HG03457 (cell line): ENCODE measurements at regions not wholly inside any gene's neighbourhood (a gene's known extent, or its start where the extent isn't known, plus 50 kb on each side); places are given as distances from the start of the nearest gene placed in this dataset.

Source experiments
- ATAC-seq: cut with Tn5 transposase; IDR thresholded peaks from one replicate; pipeline ENCODE4 v1.9.1; 2021; ENCODE audit warnings: moderate number of reproducible peaks; ENCODE audit not compliant: unreplicated experiment

DNA sequence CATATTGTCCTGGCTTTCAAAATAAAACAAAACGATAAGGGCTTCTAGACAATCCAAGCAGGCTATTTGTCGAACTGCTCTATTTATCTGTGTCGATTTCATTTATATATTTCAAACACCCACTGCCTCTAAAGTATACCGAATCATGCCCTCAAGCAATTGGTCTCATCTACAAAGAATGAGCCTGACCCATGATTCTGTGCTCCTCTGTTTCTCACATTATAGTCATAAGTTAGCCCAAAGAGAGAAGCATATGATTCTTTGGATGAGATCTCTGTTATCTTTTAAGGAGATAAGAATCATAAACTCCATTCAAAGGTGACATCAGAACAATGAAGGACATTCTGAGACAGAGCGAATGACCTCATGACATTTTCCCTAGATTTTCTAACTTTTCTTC, 191.1 kb downstream of the MAP2K6 start:
- no peak for ATAC-seq

DNA sequence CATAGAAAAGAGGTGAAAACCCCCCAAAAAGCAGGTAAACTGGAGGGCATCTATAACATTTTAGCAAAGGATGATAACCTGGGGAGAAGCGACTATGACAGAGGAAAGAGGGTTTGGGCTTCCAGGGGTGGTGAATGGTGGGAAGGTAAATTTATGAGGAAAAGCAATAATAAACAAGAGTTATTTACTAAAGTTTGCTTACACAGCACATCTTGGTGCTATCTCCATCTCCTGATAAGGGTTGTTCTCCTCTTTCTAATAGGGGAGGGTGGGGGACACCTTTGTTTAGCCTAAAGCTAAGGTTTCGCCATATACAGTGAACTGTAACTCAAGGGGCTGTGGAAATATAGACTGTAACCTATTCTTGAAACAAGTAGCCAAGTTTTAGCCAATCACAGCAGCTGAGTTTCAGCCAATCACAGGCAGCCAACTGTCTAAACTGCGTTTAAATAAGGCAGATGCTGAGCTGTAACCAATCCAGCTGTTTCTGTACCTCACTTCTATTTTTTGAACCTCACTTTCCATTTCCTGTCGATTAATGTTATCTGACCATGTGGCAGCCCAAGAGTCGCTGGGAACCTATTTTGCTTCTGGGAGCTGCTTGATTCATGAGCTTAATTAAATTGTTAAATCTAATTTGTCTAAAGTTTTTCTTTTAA, 191.8 kb downstream of the MAP2K6 start:
- no peak for ATAC-seq

DNA sequence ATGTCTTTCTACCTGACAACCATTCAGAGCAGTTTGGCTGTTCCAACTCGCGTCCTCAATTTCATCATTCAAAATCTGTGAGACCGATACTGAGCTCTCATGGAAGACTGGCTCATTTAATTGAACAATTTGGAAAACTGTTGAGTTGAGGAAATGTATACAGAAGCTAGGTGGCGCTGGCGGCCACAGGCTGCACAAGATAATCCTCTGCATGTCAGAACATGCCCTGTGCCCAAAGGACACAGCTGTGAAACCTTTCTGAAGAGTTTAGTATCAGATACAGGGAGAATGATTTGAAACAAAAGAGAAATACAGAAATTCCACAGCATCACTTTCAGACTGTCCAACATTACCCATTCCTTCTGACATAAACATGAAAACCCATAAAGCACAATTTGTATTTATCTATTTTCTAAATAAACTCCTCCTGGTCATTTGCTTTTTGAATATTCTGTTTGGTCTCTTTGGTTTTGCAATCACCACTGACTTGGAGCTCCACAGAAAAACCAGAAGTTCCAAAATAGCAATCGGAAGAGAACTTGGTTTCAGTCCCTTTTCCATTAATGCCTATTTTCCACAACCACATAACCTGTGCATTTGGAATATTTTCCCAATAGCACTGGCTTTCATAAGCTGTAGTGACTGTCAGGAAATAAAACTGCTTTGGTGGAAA, 192.8 kb downstream of the MAP2K6 start:
- peak; percentile 86 for ATAC-seq

DNA sequence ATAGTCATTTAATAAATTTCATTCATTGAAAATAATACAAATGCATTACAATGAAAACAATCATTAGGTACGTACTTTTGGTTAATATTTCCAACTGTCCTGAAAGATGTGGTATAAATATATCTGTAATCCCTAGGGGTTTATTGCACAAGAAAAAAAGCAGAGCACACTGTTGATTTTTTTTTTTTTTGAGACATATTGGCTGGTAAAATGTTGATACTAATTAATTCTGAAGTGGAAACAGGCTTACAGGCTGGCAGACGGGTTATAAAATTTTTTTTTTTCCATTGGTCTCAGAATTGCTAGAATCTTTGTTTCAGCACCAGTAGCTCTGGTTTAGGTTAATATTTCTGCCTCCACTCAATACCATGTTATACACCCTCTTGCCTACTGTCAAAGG, 193.6 kb downstream of the MAP2K6 start:
- no peak for ATAC-seq

DNA sequence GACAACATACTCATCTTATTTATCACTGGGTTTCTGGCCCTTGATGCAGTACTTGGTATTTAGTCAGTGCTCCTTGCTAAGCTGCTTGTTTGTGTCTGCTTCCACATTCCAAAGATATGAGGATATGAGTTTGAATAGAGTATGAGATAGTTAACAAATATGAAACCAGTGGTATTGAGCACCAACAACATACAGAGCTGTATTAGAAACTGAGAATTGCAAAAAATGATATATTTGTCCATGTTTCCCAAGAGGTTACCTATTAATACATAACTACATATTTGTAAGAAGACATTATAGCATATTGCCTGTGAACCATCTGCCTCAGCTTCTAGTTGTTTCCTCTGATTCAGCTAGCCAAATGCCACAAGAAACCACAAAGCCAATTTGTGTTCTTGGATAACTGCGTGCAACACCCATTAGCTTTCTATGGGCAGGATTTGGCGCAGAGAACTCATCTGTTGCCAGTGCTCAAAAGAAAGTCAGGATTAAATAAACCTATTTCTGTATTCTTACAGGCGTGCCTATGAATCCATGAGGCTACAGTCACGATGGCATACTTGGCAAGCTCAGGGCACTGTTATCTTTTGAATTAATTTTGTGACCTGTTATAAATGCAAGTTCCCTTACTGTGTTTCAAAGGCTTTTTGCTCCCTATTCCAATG, 194.4 kb downstream of the MAP2K6 start:
- ATAC-seq, result no peak

DNA sequence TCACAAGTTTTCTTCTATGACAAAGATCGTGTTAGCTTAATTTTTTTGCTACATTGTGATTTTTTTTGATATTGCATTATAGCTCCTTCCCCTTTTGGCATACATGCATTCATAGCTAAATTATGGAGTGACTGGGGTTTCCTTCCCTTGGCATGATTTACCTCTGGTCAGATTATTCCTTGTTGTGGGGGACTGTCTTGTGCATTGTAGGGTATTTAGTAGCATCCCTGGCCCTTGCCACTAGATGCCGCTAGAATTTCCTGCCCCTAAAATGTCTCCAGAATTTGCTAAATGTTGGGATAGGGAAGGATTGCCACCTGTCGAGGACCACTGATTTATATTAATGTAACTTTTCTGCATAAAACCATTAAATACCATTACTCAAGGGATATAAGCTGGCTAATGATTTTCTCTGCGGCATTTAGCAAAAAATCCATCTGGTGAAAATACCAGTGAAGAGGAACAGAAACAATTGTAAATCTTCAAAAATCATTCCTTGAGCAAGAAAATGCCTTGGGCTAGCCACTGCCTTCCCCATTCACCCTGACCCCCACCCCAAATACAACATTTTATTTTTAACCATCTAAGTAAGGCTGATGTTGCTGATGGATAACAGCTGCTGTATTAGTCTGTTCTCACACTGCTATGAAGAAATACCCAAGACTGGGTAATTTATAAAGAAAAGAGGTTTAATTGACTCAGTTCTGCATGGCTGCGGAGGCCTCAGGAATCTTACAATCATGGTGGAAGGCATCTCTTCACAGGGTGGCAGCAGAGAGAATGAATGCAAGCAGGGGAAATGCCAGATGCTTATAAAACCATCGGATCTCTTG, 195.2 kb downstream of the MAP2K6 start:
- no peak for ATAC-seq

DNA sequence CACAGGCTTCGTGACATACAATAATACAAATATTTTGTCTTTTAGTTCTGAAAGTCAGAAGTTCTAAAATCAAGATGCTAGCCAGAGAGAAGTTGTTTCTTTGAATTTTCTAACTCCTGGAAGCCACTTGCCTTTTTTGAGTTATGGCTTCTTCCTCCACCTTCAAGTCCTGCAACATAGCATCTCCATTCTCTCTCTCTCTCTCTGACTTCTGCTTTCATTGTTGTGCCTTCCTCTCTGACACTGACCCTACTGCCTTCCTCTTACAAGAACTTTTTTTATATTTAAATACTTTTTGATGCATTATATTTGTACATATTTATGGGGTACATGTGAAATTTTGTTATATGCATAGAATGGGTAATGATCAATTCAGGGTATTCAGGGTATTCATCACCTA, 205.9 kb downstream of the MAP2K6 start:
- no peak for ATAC-seq

DNA sequence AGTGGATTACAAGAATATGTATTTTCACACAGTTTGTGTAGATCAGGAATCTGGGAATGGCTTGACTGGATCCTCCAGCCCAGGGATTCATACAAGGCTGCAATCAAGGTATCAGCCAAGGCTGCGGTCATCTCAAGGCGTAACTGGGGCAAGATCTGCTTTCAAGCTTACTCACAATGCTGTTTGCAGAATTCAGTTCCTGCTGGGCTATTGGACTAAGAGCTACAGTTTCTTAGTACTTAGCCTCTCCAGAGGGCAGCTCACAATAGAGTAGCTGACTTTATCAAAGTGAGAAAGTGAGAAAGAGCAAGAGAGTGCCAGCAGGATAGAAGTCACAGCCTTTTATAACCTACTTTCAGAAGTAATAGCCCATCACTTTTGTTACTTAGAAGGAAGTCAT, 211.0 kb downstream of the MAP2K6 start:
- ATAC-seq, result no peak

DNA sequence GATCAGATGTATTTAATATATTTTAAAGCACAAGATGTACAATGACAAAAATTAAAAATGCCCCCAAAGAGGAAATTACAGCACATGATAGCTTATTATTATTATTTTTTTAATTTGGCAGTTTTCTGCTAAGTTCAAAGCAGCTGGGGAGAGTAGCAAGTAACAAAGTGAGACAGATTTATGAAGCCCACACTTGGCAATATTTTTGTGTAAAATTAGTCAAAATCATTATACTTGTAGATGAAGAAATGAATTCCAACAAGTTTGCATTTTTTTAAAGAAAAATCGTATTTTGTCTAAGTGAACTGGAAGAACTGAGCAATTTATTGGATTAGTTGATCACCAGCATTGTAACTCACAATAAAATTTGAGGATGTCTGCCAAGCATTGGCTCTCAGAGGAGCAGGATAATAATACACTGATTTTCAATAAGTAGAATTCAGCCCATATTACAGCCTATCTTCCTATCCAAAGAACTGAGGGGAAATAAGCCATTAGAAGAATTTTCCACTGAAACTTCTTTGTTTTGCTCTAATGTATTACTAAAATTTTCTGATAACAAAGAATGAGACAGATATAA, 215.6 kb downstream of the MAP2K6 start:
- ATAC-seq, result no peak

DNA sequence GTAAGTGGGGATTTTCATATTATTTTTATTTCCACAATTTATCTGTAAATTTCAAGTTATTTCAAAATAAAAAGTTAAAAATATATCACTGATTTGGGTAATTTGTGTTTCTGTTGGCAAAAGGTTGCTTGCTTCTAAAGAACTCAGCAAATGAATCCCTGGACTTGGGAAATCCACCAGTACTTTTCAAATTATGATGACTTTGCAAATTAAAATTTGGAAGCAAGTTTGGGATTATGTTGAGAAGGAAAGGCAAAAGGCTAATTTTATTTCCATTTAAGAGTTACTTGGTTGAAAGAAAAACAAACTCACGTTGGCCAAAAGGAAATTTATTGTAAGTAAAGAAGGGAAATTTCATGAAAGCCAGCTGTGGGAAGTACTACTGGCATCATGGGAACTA, 220.3 kb downstream of the MAP2K6 start:
- no peak for ATAC-seq

DNA sequence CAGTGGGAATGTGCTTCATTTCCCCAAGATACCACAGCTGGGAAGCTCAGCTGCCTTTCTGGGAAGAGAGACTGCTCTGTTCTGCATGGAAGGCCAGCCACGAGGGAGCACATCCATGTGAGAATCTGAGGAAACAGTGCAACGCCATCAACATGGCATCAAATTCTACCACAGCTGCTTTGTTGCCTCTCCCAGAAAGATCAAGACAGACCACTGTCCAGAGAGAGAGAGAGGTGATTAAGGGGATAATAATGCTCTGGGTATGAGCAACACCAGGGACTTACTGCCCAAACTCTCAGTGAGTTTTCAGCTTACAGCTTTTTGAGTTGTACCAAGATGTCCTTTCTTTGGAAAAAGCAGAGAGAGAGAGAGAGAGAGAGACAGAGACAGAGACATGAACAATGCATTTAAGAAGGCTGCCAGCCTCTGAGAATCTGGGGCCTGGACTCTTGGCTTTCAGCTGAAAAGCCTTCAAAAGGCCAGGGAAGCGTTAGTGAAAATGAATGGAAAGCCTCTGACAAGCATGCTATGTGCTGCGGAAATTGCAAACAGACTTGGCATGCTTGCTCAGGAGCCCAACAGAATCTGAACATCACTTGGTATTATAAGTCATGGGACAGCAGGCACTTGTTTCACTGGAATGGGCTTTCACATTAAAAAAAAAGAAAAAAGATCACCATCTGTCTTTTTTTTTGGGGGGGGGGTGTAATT, 223.1 kb downstream of the MAP2K6 start:
- ATAC-seq, result no peak

DNA sequence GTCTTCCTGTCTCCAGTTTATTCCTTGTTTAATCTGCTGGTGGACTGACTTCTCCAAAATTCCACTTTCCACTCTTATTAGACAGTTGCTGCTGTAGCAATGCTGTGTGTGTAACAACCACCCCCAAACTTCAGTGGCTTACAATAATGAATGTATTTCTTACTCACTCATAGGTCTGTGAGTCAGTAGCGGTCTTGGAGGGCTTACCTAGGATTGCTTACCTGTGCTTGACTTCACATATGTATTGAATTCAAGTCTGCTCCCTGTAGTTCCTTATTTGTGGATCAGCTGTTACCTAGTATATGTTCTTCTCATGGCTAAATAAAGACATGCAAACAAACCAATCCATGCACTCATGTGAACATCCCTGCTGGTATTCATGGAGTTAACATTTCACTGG, 224.6 kb downstream of the MAP2K6 start:
- ATAC-seq, result no peak

DNA sequence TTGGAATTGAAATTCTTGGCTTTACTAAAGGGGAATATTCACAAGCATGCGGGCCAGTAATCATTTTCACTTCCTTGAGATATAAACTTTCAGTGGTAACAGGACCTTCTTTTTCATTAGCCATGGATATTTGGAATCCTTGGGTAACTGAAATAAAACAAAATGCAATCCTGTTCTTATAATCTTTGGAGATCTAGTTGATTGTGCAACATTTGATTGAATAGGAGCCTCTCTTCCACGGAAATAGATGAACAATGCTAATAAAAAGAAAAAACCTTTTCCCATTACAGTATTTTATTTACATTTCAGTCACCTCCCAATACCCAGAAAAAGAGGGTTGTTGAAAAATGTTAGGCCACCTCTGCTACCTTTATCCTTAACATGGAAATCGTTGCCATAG, 225.6 kb downstream of the MAP2K6 start:
- ATAC-seq, result no peak

DNA sequence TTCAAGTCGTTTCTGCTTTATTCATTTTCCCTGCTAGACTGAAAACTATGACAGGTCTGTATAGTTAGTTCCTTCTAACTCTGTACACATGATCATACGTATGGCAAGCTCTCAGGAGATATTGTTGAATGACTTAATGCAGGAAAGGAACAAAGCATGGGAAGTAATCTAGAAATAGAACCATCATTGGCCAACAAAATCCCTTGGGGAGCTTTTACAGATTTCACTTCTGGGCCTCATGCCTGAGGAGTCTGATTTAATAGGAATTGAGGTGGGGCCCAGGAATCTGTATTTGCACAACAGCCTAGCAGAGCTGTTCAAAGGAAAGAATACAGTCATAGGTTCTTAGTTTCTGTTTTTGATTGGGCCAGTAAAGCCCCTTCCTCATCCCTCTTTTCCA, 229.2 kb downstream of the MAP2K6 start:
- no peak for ATAC-seq

DNA sequence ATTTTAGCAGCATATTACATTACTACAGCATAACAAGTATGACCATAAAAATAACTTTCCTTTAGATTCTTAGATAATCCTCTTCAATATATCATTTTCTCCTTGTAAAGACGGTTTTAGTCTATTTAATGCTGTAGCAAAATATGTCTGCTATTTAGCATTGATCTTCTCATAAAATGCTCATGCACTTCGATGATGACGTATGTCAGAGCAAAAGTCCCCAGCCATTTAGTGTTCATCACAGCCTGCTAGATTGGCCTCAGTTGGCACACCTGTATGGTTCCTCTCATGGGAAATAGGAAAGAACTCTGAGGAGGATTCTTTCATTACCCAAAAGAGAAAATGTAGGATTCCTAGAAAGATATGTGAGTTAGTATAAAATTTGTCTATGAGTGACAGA, 232.2 kb downstream of the MAP2K6 start:
- ATAC-seq, result no peak

DNA sequence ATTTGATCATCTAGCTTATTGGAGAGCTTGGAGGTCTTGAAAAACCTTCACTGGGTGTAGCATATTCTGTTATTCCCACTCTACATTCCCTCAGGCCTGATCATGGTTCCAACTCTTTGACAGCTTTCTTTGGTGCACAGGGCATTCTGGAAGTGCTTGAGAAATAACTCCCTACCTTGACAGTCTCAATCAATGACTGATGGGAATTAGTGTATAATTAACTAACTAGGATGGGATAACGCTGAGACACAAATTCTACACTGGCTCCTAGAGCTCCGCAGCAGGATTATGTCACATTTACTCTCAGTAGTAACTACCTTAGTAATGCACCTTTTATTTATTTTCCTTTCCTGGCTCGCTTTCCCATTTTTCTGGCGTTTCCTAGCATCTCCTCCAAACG, 236.4 kb downstream of the MAP2K6 start:
- ATAC-seq, result no peak

DNA sequence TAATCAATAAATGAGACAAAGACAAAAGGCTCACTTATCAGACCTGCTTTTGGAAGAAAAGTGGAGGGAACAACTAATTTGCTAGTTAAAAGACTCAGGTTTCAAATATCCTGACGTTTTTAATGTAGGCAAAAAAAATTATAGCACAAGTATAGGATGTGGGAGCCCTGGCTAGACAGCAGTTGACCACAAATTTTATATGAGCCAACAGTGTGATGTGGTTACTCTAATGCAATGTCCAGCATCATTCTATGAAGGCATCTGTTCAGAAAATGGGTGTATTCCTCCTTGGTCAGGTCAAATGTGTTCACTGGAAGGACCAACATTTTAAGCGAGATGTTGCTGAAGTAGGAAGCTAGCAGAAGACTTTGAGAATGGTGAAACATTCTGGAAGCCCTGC, 237.4 kb downstream of the MAP2K6 start:
- ATAC-seq, result no peak

DNA sequence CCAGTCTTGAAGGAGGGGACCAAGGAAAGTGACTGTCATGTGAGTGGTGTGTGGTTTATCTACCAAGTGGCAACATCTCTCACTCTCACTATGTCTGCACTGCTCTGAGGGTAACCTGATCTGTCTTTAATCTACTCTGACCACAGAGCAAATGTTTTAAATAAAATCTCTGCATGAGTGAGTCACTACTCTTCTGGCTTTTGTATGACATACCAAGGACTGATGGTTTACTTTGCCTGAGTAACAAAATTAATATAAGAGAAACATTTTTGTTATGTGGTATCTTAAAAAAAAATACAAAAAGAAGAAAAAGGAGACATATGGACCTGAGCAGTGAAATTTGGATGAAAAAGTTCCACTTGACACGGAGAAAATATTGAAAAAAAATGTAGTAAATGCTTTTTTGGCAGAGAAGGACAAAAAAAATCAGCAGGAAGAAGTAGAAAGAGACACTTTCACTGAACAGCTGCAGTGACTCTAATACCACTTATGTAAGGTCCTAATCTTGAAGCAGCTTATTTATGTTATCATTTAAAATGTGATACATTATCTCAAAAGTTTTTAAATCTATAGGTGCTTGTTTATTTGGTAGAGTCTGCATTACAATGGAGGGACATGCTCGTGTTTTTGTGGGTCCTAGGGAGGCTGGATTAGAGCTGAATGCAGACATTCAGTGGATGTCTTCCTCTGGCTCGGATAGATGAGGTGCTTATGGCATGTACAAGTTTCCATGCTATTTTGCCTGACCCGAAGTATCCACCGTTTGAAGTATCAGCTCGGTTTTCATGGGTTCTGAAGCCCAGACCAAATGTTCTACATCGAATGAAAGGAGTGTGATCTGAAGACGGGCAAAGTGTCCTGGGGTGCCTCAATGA, 240.7 kb downstream of the MAP2K6 start:
- no peak for ATAC-seq

DNA sequence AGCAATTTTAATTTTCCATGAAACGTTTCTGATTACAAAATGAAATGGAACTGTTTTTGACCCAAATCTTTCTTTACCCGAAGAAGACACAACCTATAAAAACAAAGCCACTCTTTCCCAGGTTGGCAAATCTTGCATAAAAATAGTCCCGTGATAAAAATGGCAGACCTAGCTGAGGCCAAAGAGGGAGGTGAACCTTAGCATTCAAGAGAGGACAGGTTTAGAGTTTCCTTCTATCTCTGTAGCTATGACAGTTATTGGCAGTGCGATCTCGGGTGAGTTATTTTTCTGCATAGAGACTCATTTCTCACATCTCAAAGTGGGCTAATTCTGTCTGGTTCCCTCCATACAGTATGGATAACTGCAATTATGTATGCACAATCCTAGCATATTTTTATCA, 241.4 kb downstream of the MAP2K6 start:
- no peak for ATAC-seq
